Pons (tissue), 1 donor: ENCODE measurements at regions not wholly inside any gene's neighbourhood (a gene's known extent, or its start where the extent isn't known, plus 50 kb on each side); places are given as distances from the start of the nearest gene placed in this dataset.
"Not testable (repeated sequence)": the region's sequence is repeated elsewhere in the genome, so short reads cannot be mapped to it uniquely, and the experiment has no call there.

Experiments used
- DNase-seq: peaks from one replicate; pipeline ENCODE4 v3.0.0-alpha.2; 2016; ENCODE audit warnings: low spot score

GRCh38 chr12:67040861-67041137 is 228.4 kb upstream of the CAND1 start:
- DNase-seq = no peak

GRCh38 chr12:67042697-67043131 is 226.4 kb upstream of the CAND1 start:
- peak; percentile 13 for DNase-seq

DNA sequence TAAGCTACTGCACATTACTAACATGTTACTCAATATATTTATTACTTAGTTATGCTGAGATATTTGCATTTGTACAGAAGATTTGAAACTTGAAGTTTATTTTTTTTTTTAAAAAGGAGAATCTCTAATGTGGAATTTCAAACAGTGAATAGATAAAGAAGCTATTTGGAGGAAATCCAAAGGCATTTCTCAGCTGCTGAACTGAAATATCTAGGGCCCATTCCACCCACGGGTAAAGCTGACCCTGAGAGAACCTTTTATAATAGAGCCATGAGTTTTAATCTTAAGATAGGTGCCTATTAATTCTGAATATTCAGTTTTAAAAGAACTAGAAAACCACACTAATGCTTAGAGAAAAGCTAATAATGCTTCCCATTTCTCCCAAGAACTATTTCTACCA is 225.4 kb upstream of the CAND1 start:
- DNase-seq = no peak

DNA sequence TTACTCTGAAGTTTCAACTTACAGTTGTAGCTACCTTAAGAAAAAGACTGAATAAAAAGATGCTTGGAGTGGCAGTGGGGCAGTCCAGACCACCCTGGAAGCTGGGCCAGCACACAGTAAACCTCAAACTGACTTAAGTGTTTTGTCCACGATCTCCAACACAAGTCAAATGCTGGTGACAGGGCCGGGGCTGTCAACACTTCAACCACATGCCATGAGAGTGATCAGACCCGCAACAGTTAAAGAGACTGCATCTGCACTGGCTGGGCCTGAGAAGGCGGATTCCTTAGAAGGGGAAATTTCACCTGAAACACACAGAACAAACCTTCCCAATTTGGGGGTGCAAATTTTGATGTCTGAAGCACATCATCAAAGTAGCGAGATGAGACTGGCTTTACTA is 223.5 kb upstream of the CAND1 start:
- no peak for DNase-seq

DNA sequence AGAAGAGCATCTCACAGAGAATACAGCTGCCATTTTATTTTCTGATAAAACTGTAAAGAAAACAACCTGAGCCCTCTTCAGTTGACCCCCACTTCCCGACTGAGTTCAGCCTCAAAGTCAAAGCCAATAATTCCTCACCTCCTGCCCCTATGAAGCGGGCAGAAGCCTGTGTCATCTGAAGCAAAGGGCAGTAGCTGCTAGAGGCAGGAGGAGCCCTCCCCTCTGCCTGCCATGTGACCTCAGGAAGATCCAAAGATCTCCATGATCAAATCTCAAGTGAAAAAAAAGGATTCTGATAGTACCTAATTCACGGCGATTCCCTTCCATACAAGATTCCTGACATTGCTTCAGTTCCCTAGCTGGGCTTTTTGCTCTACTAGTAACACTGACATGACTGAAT is 223.1 kb upstream of the CAND1 start:
- DNase-seq = no peak

DNA sequence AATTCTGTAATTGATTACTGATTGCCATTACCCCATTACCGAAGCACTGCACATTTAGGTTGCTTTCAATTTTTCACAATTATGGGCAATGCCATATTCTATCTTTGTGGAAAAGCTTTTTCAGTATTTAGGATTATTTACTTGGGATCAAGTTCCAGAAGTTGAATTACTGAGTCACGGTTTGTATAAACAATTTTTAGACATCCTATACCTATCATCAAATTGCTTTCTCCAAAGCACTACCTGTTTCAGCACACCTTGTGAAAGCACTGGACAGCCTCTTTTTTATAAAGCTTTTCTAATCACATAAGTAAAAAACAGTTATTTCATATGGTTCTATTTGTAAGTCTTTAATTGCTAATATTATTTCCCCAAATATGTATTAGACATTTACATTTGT is 221.5 kb upstream of the CAND1 start:
- DNase-seq = no peak

DNA sequence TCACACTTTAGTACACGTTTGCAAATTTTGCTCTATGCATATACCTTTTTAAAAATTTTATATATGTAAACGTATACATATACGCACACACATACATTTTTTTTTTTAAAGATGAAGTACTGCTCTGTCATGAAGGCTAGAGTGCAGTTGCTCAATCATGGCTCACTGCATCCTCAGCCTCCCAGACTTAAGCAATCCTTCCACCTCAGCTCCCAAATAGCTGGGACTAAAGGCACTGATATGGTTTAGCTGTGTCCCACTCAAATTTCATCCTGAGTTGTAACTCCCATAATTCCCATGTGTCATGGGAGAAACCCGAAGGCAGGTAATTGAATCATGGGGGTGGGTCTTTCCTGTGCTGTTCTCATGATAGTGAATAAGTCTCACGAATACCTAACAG is 220.8 kb upstream of the CAND1 start:
- DNase-seq = no peak

DNA sequence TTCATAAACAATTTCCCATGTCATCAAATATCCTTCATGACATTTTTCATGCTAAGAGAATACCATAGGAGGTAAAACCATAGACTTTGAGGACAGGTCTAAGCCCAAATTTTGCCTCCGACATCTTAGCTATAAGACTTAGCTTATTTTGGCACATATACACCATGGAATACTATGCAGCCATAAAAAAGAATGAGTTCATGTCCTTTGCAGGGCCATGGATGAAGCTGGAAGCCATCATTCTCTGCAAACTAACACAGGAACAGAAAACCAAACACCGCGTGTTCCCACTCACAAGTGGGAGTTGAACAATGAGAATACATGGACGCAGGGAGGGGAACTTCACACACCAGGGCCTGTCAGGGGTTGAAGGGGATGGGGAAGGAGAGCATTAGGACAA is 220.0 kb upstream of the CAND1 start:
- DNase-seq = not testable (repeated sequence)

GRCh38 chr12:67052981-67053380 is 216.2 kb upstream of the CAND1 start:
- no peak for DNase-seq

GRCh38 chr12:67056329-67056728 is 212.8 kb upstream of the CAND1 start:
- no peak for DNase-seq

GRCh38 chr12:67057072-67057471 is 212.1 kb upstream of the CAND1 start:
- no peak for DNase-seq

- no peak for DNase-seq
Measured at GRCh38 chr12:67062193-67062592, 207.0 kb upstream of the CAND1 start.

DNA sequence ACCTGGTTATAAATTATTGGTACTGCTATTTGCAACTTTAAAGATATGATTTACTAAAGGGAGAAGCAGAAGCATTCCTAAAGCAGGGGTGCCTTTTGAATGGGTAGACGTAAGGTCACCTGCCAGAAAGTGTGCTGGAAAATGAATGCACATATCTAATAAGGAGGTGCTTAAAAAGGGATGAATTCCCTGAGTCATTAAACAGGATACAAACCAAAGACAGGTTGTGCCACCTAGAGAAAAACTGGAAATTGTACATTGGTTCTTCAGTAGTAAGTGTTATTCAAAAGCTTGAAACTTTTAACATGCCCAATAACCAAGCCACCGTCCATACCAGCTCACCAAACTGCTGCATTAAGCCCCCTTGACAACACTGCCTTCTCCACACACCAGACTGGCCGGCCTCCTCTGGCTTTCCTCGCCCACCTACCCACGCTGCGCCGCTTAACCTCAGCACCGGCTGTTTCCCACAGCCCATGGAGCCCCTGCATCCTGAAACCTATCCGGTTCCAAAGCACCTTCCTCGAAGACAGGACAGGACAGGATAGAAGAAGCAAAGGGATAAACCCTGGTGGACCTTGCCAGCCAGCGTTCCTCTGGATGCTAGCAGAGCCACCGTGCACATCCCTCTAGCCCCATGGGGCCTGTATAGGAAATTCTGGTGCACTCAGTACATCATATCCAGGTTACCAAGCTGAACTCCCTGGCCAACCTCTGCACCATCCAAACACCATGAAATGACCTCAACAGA is 201.5 kb upstream of the CAND1 start:
- DNase-seq = no peak

DNA sequence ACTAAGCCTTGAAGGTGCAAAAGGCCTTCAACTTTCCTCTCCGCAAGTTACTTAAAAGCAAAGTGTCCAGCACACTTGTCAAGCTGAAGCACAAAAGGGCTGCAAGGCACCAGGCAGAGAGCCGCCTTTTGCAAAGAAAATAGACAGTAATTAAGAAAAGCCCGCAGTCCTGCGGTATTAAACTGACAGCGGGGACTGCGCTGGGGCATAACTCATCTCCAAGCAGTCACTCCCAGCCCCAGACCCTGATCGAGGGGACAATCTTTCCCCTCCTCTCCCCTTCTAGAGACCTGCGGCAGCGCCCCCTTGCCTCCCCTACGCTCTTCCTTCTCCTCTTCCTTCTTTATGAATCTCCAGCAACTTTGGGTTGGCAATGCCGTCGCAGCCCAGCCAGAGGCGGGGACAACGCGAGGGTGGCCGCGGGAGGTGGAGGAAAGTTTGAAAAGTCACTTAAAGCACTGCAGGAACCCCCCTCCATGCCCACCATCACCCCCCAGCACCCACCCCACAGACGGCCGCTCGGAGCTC is 200.9 kb upstream of the CAND1 start:
- no peak for DNase-seq

DNA sequence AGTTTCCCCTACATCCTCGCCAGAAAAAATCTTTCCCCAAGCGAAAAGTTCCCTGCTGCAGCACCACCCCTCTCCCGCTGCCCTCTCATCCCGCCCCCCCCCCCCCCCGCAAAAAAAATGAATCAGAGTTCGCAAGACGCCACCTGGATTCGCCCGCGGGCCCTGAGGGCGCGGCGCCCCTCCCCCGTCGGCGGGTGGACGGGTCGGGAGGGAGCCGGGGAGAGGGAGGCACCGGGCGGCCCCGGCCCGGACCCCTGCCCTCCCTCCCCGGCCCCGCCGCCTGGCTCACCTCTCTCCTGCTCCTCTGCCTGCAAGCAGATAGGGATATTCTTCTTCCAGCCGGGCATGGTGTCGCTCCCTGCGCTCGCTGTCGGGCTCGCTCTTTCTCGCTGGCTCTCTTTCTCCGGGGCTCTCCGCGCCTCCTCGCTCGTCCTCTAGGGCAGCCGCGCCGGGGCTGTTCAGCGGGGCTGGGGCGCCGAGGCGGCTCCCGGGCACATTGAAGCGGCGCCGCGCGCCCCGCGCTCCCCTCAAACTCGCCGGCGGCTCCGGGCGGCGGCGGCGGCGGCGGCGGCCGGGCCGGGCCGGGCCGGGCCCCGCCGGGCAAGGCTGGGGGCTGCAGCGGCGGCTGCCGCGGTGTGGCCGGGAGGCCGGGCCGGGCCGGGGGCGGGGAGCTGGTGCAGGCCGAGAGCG is 200.3 kb upstream of the CAND1 start:
- no peak for DNase-seq

DNA sequence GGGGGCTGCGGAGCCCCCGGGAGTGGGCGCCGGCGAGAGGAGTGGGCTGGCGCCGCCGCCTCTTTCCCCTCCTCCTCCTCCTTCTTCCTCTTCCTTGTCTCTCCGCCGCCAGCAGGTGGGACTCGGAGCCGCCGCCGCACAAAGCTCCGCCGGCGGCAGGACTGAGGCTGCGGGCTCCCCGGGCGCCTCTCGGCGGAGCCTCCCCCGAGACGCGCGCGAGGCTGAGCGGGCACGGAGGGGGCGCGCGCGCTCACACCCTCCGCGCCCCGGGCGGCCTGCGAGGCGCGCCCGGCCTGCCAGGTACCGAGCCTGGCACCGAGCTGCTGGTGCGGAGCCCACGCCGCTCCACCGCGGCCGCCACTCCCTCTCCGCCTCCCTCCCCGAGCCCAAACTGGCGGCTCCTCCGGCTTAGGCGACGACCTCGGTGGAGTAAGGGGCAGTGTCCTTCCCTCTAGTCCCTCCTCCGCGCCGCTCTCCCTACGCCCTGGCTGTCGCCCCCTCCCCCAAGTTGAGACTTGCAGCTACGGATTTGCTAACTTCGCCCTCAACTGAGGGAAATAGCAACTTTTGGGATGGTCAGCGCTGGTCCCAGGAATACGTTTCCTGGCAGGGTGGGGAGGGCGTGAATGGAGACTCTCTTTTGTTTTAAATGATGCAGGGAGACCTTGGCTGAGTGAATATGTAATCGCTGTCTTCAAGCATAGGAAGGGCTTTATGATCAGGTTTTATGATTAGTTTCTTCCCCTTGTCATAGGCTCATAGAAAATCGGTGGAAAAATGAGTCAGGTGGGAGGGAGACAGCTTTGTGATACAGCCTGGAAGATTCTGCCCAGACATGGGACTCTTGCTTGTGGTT is 199.5 kb upstream of the CAND1 start:
- no peak for DNase-seq

- DNase-seq = no peak
Measured at GRCh38 chr12:67070307-67070600, 198.9 kb upstream of the CAND1 start.

DNA sequence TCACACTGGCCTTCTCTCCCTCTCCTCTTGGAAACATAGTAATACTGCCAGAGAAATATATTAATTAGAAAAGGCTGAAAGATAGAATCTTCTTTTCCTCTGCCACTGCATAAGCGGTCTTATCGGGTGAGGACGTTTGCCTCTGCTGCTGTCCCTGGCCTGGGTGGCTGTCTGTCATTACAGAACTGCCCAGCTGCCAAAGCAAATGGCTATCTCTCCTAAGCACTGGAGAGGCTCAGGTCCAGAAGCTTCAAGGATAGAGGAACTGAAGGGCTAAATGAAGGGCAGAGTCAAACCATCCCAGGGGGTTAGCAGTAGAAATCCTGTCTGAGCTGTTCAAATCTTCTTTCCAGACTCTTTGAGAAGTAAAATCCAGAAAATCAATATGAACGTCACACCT is 198.6 kb upstream of the CAND1 start:
- DNase-seq = no peak

- DNase-seq = not testable (repeated sequence)
Measured at GRCh38 chr12:67072281-67072680, 196.9 kb upstream of the CAND1 start.

DNA sequence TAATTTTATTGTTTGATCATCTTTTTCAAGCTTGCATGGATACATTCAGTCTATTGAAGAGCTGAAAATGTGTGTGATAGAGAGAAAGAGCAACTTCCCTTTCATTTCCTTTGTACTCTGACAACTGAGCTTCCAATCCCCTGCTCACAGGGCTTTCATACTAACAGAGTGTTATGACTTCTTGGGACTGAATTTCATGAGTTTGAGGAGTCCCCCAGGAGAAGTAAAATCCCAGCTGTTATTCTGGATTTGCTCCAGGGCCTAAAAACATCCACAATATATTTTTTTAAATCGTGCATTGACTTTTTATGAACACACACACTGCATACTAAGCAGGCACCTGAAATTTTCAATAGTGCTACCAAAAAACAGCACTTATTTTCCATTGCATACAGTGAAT is 195.8 kb upstream of the CAND1 start:
- no peak for DNase-seq

- DNase-seq = no peak
Measured at GRCh38 chr12:67074072-67074471, 195.1 kb upstream of the CAND1 start.

DNA sequence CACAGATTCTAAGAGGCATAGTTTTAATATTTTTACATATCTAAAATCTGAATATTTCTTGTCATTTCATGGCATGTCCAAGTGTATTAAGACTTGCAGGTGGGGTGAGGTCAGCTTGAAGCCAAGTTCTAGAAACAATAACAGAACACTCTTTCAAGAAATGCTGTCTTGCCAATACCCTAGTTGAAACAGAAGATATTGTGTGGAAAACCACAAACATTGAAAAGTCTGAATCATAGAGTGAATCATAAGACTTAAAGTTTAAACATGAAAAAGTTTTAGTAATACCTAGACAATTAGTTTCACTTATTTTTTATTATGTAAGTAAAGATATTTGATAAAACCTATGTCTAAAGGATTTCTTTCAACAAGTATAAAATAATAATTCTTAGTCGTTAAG is 191.5 kb upstream of the CAND1 start:
- no peak for DNase-seq

DNA sequence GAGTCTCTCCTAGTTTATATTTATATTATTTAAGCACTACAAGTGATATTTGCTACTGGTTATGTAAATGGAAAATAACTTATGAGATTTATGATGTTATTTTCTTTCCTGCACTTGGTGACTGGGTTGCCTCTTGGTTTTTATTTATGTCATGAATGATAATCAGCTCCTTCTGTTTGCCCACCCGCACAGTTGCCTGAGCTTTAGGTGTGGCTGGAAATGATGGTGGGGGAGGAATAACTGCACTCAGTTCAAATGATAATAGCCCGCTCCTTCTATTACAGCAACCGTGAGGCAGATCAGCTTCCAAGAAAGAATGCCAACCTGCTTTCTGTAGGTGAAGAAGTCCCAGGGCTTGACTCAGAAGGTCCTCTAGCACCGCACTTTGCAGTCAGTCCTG is 190.2 kb upstream of the CAND1 start:
- DNase-seq = no peak
